K562 (cell line): ENCODE measurements at regions not wholly inside any gene's neighbourhood (a gene's known extent, or its start where the extent isn't known, plus 50 kb on each side); places are given as distances from the start of the nearest gene placed in this dataset.

ENCODE experiments used
- ATAC-seq: fragments of 200-7000 bp; cut with Tn5 transposase; 3 replicates; pipeline ENCODE4 v1.9.1; 2020; ENCODE audit warnings: moderate library complexity
- BruUV-seq: library from RNA; stranded (reverse); fragments of 400-500 nt; replicated peaks from 2 replicates; lab custom pipeline; 2021; lab: Mats Ljungman, UMichigan
- CTCF ChIA-PET: fragments of 300-600 bp; formaldehyde crosslinking; extraction: SDS; loops from one replicate; lab custom pipeline; 2021; ENCODE audit warnings: low intra/inter-chr PET ratio; lab: Yijun Ruan, JAX
- POLR2A ChIA-PET: fragments of 300-600, 350-650 bp; sonication (Branson Sonifier 250); formaldehyde crosslinking; extraction: SDS; loops from one replicate; lab custom pipeline; 2021; ENCODE audit warnings: antibody characterized with exemption, inconsistent platforms; lab: Yijun Ruan, JAX
- DNase-seq, 4 experiments: peaks; one replicate each; pipeline versions ENCODE4 v3.0.0 to v3.0.0-alpha.2; 2011 to 2018; ENCODE audit warnings: low spot score in 3 of 4, mixed read lengths in 3 of 4; ENCODE audit errors: extremely low read depth in 1 of 4
- FAIRE-seq: peaks from 2 replicates; lab custom pipeline; 2011; peaks lifted over from hg19 to GRCh38; lab: Jason Lieb, UNC
- H2AFZ ChIP-seq: 2 replicates; pipeline ENCODE4 v1.6.0; 2011; ENCODE audit warnings: low read depth, low read length, control low read depth, inconsistent platforms
- H3K27ac ChIP-seq: fragments of 200-600 bp; 3 replicates; pipeline ENCODE4 v1.8.0; 2011; ENCODE audit warnings: low read depth, mild to moderate bottlenecking, control low read depth, inconsistent platforms, low read length, moderate library complexity, mixed read lengths; ENCODE audit errors: extremely low read depth
- H3K27me3 ChIP-seq, 2 experiments: fragments of 300-600 bp in 1 of 2; 2 replicates in 1 of 2; 3 replicates in 1 of 2; pipeline versions ENCODE4 v1.6.0 to v1.8.0; 2011; ENCODE audit warnings: inconsistent platforms in 2 of 2, low read length in 2 of 2, mild to moderate bottlenecking in 1 of 2, mixed read lengths in 1 of 2, moderate library complexity in 1 of 2; ENCODE audit not compliant: control insufficient read depth in 2 of 2, insufficient read depth in 2 of 2
- H3K36me3 ChIP-seq: fragments of 300-600 bp; 3 replicates; pipeline ENCODE4 v1.8.0; 2011; ENCODE audit warnings: mild to moderate bottlenecking, low read length, inconsistent platforms; ENCODE audit not compliant: control insufficient read depth, insufficient read depth
- H3K4me1 ChIP-seq, 2 experiments: fragments of 200-600 bp in 1 of 2; replicated peaks in 1 of 2; 2 replicates in 1 of 2; 3 replicates in 1 of 2; pipeline versions ENCODE4 v1.5.1 to v1.8.0; 2011; ENCODE audit warnings: inconsistent platforms in 2 of 2, low read length in 2 of 2, mild to moderate bottlenecking in 1 of 2, mixed read lengths in 1 of 2, moderate library complexity in 1 of 2; ENCODE audit not compliant: control insufficient read depth in 2 of 2, insufficient read depth in 2 of 2
- H3K4me2 ChIP-seq: 2 replicates; pipeline ENCODE4 v1.6.1; 2011; ENCODE audit warnings: low read length, control low read depth, inconsistent platforms, mixed read lengths; ENCODE audit not compliant: insufficient read depth
- H3K4me3 ChIP-seq: fragments of 200-600 bp; sonication (generic), shearing (Covaris generic); 2 replicates; pipeline ENCODE4 v1.5.1; 2016; ENCODE audit warnings: control low read depth, inconsistent platforms
- H3K79me2 ChIP-seq: fragments of 200-600 bp; 3 replicates; pipeline ENCODE4 v1.8.0; 2011; ENCODE audit warnings: low read length, inconsistent platforms; ENCODE audit not compliant: control insufficient read depth, insufficient read depth
- H3K9ac ChIP-seq, 2 experiments: 2 replicates each; pipeline versions ENCODE4 v1.6.0 to v1.6.1; 2011; ENCODE audit warnings: low read depth in 2 of 2, low read length in 2 of 2, control low read depth in 1 of 2, inconsistent platforms in 1 of 2, mild to moderate bottlenecking in 1 of 2, mixed read lengths in 1 of 2; ENCODE audit not compliant: insufficient read depth in 1 of 2
- H3K9me1 ChIP-seq: one replicate; pipeline ENCODE4 v1.6.0; 2011; ENCODE audit warnings: inconsistent platforms, mild to moderate bottlenecking, low read length, moderate library complexity; ENCODE audit not compliant: control insufficient read depth, insufficient read depth
- H3K9me3 ChIP-seq: replicated peaks from 2 replicates; pipeline ENCODE4 v1.5.1; 2011; ENCODE audit warnings: low read depth, low read length, inconsistent platforms; ENCODE audit not compliant: control insufficient read depth, insufficient read depth
- H4K20me1 ChIP-seq: replicated peaks from 2 replicates; pipeline ENCODE4 v1.6.1; 2011; ENCODE audit warnings: low read length, inconsistent platforms, mixed read lengths; ENCODE audit not compliant: control insufficient read depth, insufficient read depth
- CBX3 ChIP-seq, 2 experiments: IDR thresholded peaks; 1 replicate in 1 of 2; 2 replicates in 1 of 2; pipeline ENCODE4 v1.6.1; 2012; ENCODE audit warnings: inconsistent platforms in 2 of 2, low read length in 2 of 2, borderline replicate concordance in 1 of 2, control low read depth in 1 of 2
- CTBP1 ChIP-seq: fragments of 450-650 bp; IDR thresholded peaks from 2 replicates; pipeline ENCODE4 v1.6.1; 2016; ENCODE audit warnings: borderline replicate concordance
- FOXK2 ChIP-seq, 2 experiments: fragments of 450-650 bp; IDR thresholded peaks in 1 of 2; conservative IDR thresholded peaks in 1 of 2; 2 replicates each; pipeline ENCODE4 v1.6.1; 2016; ENCODE audit warnings: low read depth in 2 of 2, mild to moderate bottlenecking in 1 of 2
- MEF2A ChIP-seq: IDR thresholded peaks from 2 replicates; pipeline ENCODE4 v1.6.1; 2011; ENCODE audit warnings: low read depth, mild to moderate bottlenecking, low read length, moderate library complexity; ENCODE audit not compliant: control insufficient read depth
- SRSF3 ChIP-seq: fragments of 200-400 bp; formaldehyde crosslinking; IDR thresholded peaks from 2 replicates; pipeline ENCODE4 v1.6.1; 2016; ENCODE audit warnings: mild to moderate bottlenecking, low read length, moderate library complexity; ENCODE audit not compliant: insufficient read depth
- ZNF324 ChIP-seq: fragments of 250-450 bp; sonication (Bioruptor Pico); IDR thresholded peaks from 2 replicates; pipeline ENCODE4 v1.4.0; 2020; ENCODE audit warnings: mild to moderate bottlenecking
- WGBS: fragments of 100-300 bp; shearing (Covaris generic); methylation state at CpG from one replicate; pipeline ENCODE4 v1.1.6; 2016; ENCODE audit warnings: low coverage, mixed read lengths; ENCODE audit not compliant: insufficient coverage; ENCODE audit errors: missing lambda C conversion rate; 5-methylcytosine and 5-hydroxymethylcytosine counted together
- in situ Hi-C: fragments of 300-500 bp; cut with MboI; formaldehyde crosslinking; loops from 4 replicates; pipeline ENCODE4 v1.15.0; 2018; ENCODE audit warnings: inconsistent platforms, mixed read lengths
- intact Hi-C: fragments of 100-400 bp; cut with micrococcal nuclease; formaldehyde crosslinking; loops from 2 replicates; pipeline ENCODE4 v1.14.2; 2022
- TF ChIP-seq, protein P1 (sequence below): sonication (generic); formaldehyde crosslinking; IDR thresholded peaks from 2 replicates; pipeline ENCODE4 v1.8.1; 2023; ENCODE audit warnings: mild to moderate bottlenecking, missing genetic modification reagents
- TF ChIP-seq, protein P2 (sequence below): sonication (generic); formaldehyde crosslinking; IDR thresholded peaks from 2 replicates; pipeline ENCODE4 v1.8.1; 2022; ENCODE audit warnings: missing genetic modification reagents
- TF ChIP-seq, protein P3 (sequence below): sonication (generic); formaldehyde crosslinking; IDR thresholded peaks from 2 replicates; pipeline ENCODE4 v1.5.0; 2020; ENCODE audit warnings: missing genetic modification reagents
- TF ChIP-seq, protein P4 (sequence below): IDR thresholded peaks from 2 replicates; pipeline ENCODE4 v1.6.1; 2016; ENCODE audit warnings: missing genetic modification characterization, missing compliant biosample characterization

DNA sequence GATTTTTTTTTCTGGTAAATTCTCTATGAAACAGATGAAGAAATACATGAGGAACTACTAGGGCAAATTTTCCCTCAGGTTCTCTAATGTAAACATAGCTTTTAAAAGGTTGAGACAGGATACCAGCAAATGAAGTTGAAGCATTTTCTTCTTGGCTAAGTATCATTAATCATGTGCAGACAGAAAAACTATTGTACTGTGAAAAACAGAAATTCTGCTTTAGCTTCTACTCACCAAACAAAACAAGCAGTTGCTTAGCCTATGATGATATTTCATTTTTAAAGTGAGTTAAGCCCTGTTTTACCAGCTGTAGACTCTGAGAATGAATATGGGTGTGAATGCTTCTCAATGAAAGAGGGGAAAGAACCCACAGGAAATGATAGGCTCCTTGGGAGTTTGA is 358.9 kb downstream of the TRAM1L1 start (continued):
- TF ChIP-seq CTBP1 (no peak), MEF2A (no peak)
- TF ChIP-seq, protein P1, sequence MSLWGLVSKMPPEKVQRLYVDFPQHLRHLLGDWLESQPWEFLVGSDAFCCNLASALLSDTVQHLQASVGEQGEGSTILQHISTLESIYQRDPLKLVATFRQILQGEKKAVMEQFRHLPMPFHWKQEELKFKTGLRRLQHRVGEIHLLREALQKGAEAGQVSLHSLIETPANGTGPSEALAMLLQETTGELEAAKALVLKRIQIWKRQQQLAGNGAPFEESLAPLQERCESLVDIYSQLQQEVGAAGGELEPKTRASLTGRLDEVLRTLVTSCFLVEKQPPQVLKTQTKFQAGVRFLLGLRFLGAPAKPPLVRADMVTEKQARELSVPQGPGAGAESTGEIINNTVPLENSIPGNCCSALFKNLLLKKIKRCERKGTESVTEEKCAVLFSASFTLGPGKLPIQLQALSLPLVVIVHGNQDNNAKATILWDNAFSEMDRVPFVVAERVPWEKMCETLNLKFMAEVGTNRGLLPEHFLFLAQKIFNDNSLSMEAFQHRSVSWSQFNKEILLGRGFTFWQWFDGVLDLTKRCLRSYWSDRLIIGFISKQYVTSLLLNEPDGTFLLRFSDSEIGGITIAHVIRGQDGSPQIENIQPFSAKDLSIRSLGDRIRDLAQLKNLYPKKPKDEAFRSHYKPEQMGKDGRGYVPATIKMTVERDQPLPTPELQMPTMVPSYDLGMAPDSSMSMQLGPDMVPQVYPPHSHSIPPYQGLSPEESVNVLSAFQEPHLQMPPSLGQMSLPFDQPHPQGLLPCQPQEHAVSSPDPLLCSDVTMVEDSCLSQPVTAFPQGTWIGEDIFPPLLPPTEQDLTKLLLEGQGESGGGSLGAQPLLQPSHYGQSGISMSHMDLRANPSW (CRISPR knock-in tag) = no peak

DNA sequence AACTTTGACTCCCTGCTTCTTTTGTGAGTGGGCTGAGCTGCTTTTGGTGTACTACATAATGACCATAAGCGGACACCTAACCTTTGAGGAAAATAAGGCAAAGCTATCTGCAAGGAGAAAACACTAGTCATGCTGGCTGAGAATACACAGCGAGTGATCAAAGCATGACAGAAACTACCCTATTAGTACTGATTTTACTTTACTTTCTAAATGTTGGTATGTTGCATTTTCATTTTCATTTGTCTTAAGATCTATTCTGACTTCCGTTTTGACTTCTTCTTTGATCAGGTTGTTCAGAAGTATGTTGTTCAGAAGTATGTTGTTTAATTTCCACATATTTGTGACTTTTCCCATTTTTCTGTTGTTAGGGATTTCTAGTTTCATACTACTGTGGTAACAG is 361.1 kb downstream of the TRAM1L1 start:
- H3K9me1 ChIP-seq = no peaks in the 10 kb centered on the region
- H3K27me3 ChIP-seq = no peaks in the 10 kb centered on the region
- ChIA-PET POLR2A (no interaction called here), CTCF (no interaction called here)
- H3K4me3 ChIP-seq = no peak overlapping the region
- intact Hi-C loops (no loop called here), in situ Hi-C loops (no loop called here)
- no peaks in the 10 kb centered on the region for H4K20me1 ChIP-seq
- BruUV-seq = no TSS peak
- H3K9me3 ChIP-seq = 0 out of 2 replicates have a peak, but pooled peaks cover 3% of the 10 kb centered on the region
- FAIRE-seq (no peak), DNase-seq (no peak), ATAC-seq (no peak)
- H3K4me1 ChIP-seq = no peaks in the 10 kb centered on the region
- no peak overlapping the region for H2AFZ ChIP-seq
- 0% methylated on average over 3 of the region's 3 CpGs for WGBS
- no peak overlapping the region for H3K4me2 ChIP-seq
- H3K79me2 ChIP-seq = no peaks in the 10 kb centered on the region
- H3K27ac ChIP-seq = no peak overlapping the region
- no peak overlapping the region for H3K9ac ChIP-seq
- no peaks in the 10 kb centered on the region for H3K36me3 ChIP-seq
- TF ChIP-seq, protein P2, sequence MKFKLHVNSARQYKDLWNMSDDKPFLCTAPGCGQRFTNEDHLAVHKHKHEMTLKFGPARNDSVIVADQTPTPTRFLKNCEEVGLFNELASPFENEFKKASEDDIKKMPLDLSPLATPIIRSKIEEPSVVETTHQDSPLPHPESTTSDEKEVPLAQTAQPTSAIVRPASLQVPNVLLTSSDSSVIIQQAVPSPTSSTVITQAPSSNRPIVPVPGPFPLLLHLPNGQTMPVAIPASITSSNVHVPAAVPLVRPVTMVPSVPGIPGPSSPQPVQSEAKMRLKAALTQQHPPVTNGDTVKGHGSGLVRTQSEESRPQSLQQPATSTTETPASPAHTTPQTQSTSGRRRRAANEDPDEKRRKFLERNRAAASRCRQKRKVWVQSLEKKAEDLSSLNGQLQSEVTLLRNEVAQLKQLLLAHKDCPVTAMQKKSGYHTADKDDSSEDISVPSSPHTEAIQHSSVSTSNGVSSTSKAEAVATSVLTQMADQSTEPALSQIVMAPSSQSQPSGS (CRISPR knock-in tag) = no peak
- TF ChIP-seq CBX3 (IDR thresholded peaks at IDR 0.05; ENCODE audit: borderline replicate concordance in 1 of 2, low read length in 2 of 2) (no peak), ZNF324 (no peak), FOXK2 (conservative IDR thresholded peaks at IDR 0.05 in 1 of 2, IDR thresholded peaks at IDR 0.05 in 1 of 2; ENCODE audit: low read depth in 2 of 2) (no peak), SRSF3 (no peak)
- TF ChIP-seq, protein P3, sequence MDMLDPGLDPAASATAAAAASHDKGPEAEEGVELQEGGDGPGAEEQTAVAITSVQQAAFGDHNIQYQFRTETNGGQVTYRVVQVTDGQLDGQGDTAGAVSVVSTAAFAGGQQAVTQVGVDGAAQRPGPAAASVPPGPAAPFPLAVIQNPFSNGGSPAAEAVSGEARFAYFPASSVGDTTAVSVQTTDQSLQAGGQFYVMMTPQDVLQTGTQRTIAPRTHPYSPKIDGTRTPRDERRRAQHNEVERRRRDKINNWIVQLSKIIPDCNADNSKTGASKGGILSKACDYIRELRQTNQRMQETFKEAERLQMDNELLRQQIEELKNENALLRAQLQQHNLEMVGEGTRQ = no peak
- TF ChIP-seq, protein P4, sequence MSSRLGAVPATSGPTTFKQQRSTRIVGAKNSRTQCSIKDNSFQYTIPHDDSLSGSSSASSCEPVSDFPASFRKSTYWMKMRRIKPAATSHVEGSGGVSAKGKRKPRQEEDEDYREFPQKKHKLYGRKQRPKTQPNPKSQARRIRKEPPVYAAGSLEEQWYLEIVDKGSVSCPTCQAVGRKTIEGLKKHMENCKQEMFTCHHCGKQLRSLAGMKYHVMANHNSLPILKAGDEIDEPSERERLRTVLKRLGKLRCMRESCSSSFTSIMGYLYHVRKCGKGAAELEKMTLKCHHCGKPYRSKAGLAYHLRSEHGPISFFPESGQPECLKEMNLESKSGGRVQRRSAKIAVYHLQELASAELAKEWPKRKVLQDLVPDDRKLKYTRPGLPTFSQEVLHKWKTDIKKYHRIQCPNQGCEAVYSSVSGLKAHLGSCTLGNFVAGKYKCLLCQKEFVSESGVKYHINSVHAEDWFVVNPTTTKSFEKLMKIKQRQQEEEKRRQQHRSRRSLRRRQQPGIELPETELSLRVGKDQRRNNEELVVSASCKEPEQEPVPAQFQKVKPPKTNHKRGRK (tag) = no peak
